ENCODE measurements at regions not wholly inside any gene's neighbourhood (a gene's known extent, or its start where the extent isn't known, plus 50 kb on each side); places are given as distances from the start of the nearest gene placed in this dataset.

DNA sequence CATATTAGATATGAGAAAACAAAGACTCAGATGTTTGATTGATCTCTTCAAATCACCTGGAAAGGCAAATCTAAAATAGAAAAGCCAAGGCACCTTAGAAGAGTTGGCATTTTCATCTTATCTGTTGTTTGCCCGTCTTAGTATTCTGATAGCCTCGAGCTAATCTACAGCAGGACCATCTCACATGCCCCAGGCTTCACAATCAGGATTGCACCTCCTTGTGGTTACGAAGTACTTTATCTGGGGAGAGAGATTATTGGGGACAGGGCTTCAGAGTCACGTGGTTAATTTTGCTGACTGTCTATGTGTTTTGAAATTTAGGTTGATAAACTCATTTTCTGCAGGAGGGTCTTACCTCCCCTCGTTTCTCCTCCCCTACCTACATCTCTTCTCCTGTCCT is 313.1 kb upstream of the ANXA10 start:
- no TSS peak for BruUV-seq (replicated peaks)
- ChIA-PET POLR2A (no interaction called here), CTCF (interaction anchor here (0.8 kb wide), 1 partner anchor 699 kb away, joined by 3 read pairs; no protein-coding TSS in a partner anchor)
- Histone ChIP-seq H3K4me1 (no peaks in the 10 kb centered on the region), H3K27me3 (replicated peaks; ENCODE audit: control insufficient read depth, insufficient read depth, low read length) (no peaks in the 10 kb centered on the region), H3K4me3 (ENCODE audit: low read depth, low read length) (no peak overlapping the region), H3K9me3 (no peaks in the 10 kb centered on the region), H3K36me3 (ENCODE audit: control insufficient read depth, insufficient read depth, low read length) (no peaks in the 10 kb centered on the region)
- Mint-ChIP-seq H3K27me3 (ENCODE audit: insufficient read depth, unreplicated experiment) (no peaks in the 10 kb centered on the region), H3K4me3 (ENCODE audit: unreplicated experiment) (no peak overlapping the region), H3K9me3 (ENCODE audit: unreplicated experiment) (peaks cover 16% of the 10 kb centered on the region), H3K27ac (ENCODE audit: unreplicated experiment) (no peak overlapping the region), H3K4me1 (ENCODE audit: low read depth, unreplicated experiment) (no peaks in the 10 kb centered on the region), H3K36me3 (ENCODE audit: insufficient read depth, unreplicated experiment) (no peaks in the 10 kb centered on the region)
- intact Hi-C loops (cut with micrococcal nuclease; ENCODE audit: unreplicated experiment), result no loop called here
- TF ChIP-seq, protein P1, sequence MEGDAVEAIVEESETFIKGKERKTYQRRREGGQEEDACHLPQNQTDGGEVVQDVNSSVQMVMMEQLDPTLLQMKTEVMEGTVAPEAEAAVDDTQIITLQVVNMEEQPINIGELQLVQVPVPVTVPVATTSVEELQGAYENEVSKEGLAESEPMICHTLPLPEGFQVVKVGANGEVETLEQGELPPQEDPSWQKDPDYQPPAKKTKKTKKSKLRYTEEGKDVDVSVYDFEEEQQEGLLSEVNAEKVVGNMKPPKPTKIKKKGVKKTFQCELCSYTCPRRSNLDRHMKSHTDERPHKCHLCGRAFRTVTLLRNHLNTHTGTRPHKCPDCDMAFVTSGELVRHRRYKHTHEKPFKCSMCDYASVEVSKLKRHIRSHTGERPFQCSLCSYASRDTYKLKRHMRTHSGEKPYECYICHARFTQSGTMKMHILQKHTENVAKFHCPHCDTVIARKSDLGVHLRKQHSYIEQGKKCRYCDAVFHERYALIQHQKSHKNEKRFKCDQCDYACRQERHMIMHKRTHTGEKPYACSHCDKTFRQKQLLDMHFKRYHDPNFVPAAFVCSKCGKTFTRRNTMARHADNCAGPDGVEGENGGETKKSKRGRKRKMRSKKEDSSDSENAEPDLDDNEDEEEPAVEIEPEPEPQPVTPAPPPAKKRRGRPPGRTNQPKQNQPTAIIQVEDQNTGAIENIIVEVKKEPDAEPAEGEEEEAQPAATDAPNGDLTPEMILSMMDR (IDR thresholded peaks at IDR 0.05; ENCODE audit: insufficient read depth in 1 of 2, low read depth in 1 of 2, low read length in 1 of 2, severe bottlenecking in 1 of 2, unreplicated experiment in 1 of 2), result no peak
- no peak for DNase-seq

DNA sequence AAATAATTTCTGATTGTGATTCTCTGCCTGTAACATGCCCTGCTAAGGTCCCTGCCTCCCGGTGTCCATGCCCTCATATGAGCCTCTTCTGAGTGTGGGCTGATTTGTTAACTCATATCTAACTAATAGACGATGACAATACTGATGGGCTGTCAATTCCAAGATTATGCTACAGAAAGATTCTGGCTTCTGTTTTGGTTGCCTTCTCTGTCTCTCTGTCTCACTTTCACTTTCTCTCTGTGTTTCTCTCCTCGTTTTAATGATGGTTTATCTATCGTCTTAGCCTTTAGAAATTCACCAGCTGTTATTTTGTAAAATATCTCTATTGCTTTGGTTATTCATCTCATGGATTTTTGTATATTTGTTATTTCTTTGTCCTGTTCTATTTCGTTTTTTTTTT is 312.5 kb upstream of the ANXA10 start:
- intact Hi-C loops (cut with micrococcal nuclease; ENCODE audit: unreplicated experiment), result no loop called here
- H3K4me3 ChIP-seq (ENCODE audit: low read depth, low read length), result no peak overlapping the region

DNA sequence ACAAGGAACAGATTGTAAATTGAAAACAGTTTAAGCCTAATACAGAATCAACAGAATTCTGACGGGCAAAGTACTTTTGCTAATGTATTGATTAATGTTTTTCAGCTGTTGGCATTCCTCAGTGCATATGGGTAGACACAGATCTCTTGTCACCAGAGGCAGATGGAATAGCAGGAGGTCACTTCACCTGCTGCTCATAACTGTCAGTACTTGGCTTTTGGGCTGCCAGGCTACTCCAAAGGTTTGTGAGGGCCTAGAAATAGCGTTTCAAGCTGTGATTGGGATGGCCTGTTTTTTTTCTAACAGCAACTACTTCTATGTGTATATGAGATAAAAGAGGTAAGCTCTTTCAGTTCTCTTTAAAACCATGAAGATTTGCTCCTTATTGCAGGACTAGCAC is 307.5 kb upstream of the ANXA10 start:
- Histone ChIP-seq H3K4me1 (no peaks in the 10 kb centered on the region), H3K36me3 (ENCODE audit: control insufficient read depth, insufficient read depth, low read length) (no peaks in the 10 kb centered on the region), H3K4me3 (ENCODE audit: low read depth, low read length) (no peak overlapping the region), H3K9me3 (no peaks in the 10 kb centered on the region), H3K27me3 (replicated peaks; ENCODE audit: control insufficient read depth, insufficient read depth, low read length) (no peaks in the 10 kb centered on the region)
- no TSS peak for BruUV-seq (replicated peaks)
- TF ChIP-seq, protein P1 (IDR thresholded peaks at IDR 0.05; ENCODE audit: insufficient read depth in 1 of 2, low read depth in 1 of 2, low read length in 1 of 2, severe bottlenecking in 1 of 2, unreplicated experiment in 1 of 2), result no peak
- Mint-ChIP-seq H3K36me3 (ENCODE audit: insufficient read depth, unreplicated experiment) (no peaks in the 10 kb centered on the region), H3K27me3 (ENCODE audit: insufficient read depth, unreplicated experiment) (no peaks in the 10 kb centered on the region), H3K4me3 (ENCODE audit: unreplicated experiment) (no peak overlapping the region), H3K27ac (ENCODE audit: unreplicated experiment) (no peak overlapping the region), H3K4me1 (ENCODE audit: low read depth, unreplicated experiment) (no peaks in the 10 kb centered on the region), H3K9me3 (ENCODE audit: unreplicated experiment) (no peaks in the 10 kb centered on the region)
- no peak for DNase-seq
- intact Hi-C loops (cut with micrococcal nuclease; ENCODE audit: unreplicated experiment), result no loop called here
- ChIA-PET POLR2A (no interaction called here), CTCF (no interaction called here)

More for the DNA sequence above, 312.5 kb upstream of the ANXA10 start:
- H3K27me3 Mint-ChIP-seq (ENCODE audit: insufficient read depth, unreplicated experiment), result no peaks in the 10 kb centered on the region
- H3K27ac Mint-ChIP-seq (ENCODE audit: unreplicated experiment), result no peak overlapping the region
- H3K36me3 ChIP-seq (ENCODE audit: control insufficient read depth, insufficient read depth, low read length), result no peaks in the 10 kb centered on the region
- H3K4me1 ChIP-seq, result no peaks in the 10 kb centered on the region
- no TSS peak for BruUV-seq (replicated peaks)
- H3K4me1 Mint-ChIP-seq (ENCODE audit: low read depth, unreplicated experiment), result no peaks in the 10 kb centered on the region
- no peak for DNase-seq
- POLR2A ChIA-PET, result no interaction called here
- H3K27me3 ChIP-seq (replicated peaks; ENCODE audit: control insufficient read depth, insufficient read depth, low read length), result no peaks in the 10 kb centered on the region
- TF ChIP-seq, protein P1 (IDR thresholded peaks at IDR 0.05; ENCODE audit: insufficient read depth in 1 of 2, low read depth in 1 of 2, low read length in 1 of 2, severe bottlenecking in 1 of 2, unreplicated experiment in 1 of 2), result no peak
- CTCF ChIA-PET, result interaction anchor here (0.8 kb wide), 1 partner anchor 699 kb away, joined by 3 read pairs; no protein-coding TSS in a partner anchor
- peaks cover 16% of the 10 kb centered on the region for H3K9me3 Mint-ChIP-seq (ENCODE audit: unreplicated experiment)
- no peak overlapping the region for H3K4me3 Mint-ChIP-seq (ENCODE audit: unreplicated experiment)
- no peaks in the 10 kb centered on the region for H3K36me3 Mint-ChIP-seq (ENCODE audit: insufficient read depth, unreplicated experiment)
- H3K9me3 ChIP-seq, result no peaks in the 10 kb centered on the region

Measured in Caco-2 (cell line).